ENCODE measurements at regions not wholly inside any gene's neighbourhood (a gene's known extent, or its start where the extent isn't known, plus 50 kb on each side); places are given as distances from the start of the nearest gene placed in this dataset.

- H3K4me3 ChIP-seq (ENCODE audit: low read depth in 1 of 2, low read length in 2 of 2), result no peak overlapping the region
- H3K4me1 ChIP-seq (ENCODE audit: control insufficient read depth in 1 of 2, insufficient read depth in 2 of 2, low read length in 2 of 2), result no peaks in the 10 kb centered on the region
Measured at GRCh38 chr1:106439475-106439874, 617.0 kb upstream of the PRMT6 start.

GRCh38 chr1:106447466-106447865 lies 609.0 kb upstream of the PRMT6 start:
- Histone ChIP-seq H3K4me3 (ENCODE audit: low read depth in 1 of 2, low read length in 2 of 2) (no peak overlapping the region), H3K27ac (ENCODE audit: low read length) (no peak overlapping the region), H3K27me3 (ENCODE audit: low read depth, low read length) (no peaks in the 10 kb centered on the region), H3K36me3 (ENCODE audit: control insufficient read depth in 1 of 2, insufficient read depth in 2 of 2, low read length in 2 of 2) (no peaks in the 10 kb centered on the region), H3K4me1 (ENCODE audit: control insufficient read depth in 1 of 2, insufficient read depth in 2 of 2, low read length in 2 of 2) (no peaks in the 10 kb centered on the region), H3K9me3 (ENCODE audit: control insufficient read depth in 1 of 2, low read length in 2 of 2) (no peaks in the 10 kb centered on the region)

More at GRCh38 chr1:106439475-106439874, 617.0 kb upstream of the PRMT6 start:
- Histone ChIP-seq H3K36me3 (ENCODE audit: control insufficient read depth in 1 of 2, insufficient read depth in 2 of 2, low read length in 2 of 2) (no peaks in the 10 kb centered on the region), H3K9me3 (ENCODE audit: control insufficient read depth in 1 of 2, low read length in 2 of 2) (no peaks in the 10 kb centered on the region), H3K27me3 (ENCODE audit: low read depth, low read length) (no peaks in the 10 kb centered on the region), H3K27ac (ENCODE audit: low read length) (no peak overlapping the region)

GRCh38 chr1:106456832-106457231 lies 599.6 kb upstream of the PRMT6 start:
- H3K27ac ChIP-seq (ENCODE audit: low read length), result no peak overlapping the region
- no peaks in the 10 kb centered on the region for H3K9me3 ChIP-seq (ENCODE audit: control insufficient read depth in 1 of 2, low read length in 2 of 2)
- no peak overlapping the region for H3K4me3 ChIP-seq (ENCODE audit: low read depth in 1 of 2, low read length in 2 of 2)

GRCh38 chr1:106457368-106457767 lies 599.1 kb upstream of the PRMT6 start:
- no peaks in the 10 kb centered on the region for H3K27me3 ChIP-seq (ENCODE audit: low read depth, low read length)
- no peak overlapping the region for H3K27ac ChIP-seq (ENCODE audit: low read length)
- H3K36me3 ChIP-seq (ENCODE audit: control insufficient read depth in 1 of 2, insufficient read depth in 2 of 2, low read length in 2 of 2), result no peaks in the 10 kb centered on the region
- H3K9me3 ChIP-seq (ENCODE audit: control insufficient read depth in 1 of 2, low read length in 2 of 2), result no peaks in the 10 kb centered on the region
- no peaks in the 10 kb centered on the region for H3K4me1 ChIP-seq (ENCODE audit: control insufficient read depth in 1 of 2, insufficient read depth in 2 of 2, low read length in 2 of 2)
- no peak overlapping the region for H3K4me3 ChIP-seq (ENCODE audit: low read depth in 1 of 2, low read length in 2 of 2)

More at GRCh38 chr1:106456832-106457231, 599.6 kb upstream of the PRMT6 start:
- Histone ChIP-seq H3K4me1 (ENCODE audit: control insufficient read depth in 1 of 2, insufficient read depth in 2 of 2, low read length in 2 of 2) (no peaks in the 10 kb centered on the region), H3K36me3 (ENCODE audit: control insufficient read depth in 1 of 2, insufficient read depth in 2 of 2, low read length in 2 of 2) (no peaks in the 10 kb centered on the region), H3K27me3 (ENCODE audit: low read depth, low read length) (no peaks in the 10 kb centered on the region)

GRCh38 chr1:106458866-106459265 lies 597.6 kb upstream of the PRMT6 start:
- Histone ChIP-seq H3K27me3 (ENCODE audit: low read depth, low read length) (no peaks in the 10 kb centered on the region), H3K4me3 (ENCODE audit: low read depth in 1 of 2, low read length in 2 of 2) (no peak overlapping the region), H3K36me3 (ENCODE audit: control insufficient read depth in 1 of 2, insufficient read depth in 2 of 2, low read length in 2 of 2) (no peaks in the 10 kb centered on the region)

GRCh38 chr1:106459418-106459817 lies 597.1 kb upstream of the PRMT6 start:
- H3K4me3 ChIP-seq (ENCODE audit: low read depth in 1 of 2, low read length in 2 of 2), result no peak overlapping the region
- no peaks in the 10 kb centered on the region for H3K36me3 ChIP-seq (ENCODE audit: control insufficient read depth in 1 of 2, insufficient read depth in 2 of 2, low read length in 2 of 2)
- no peaks in the 10 kb centered on the region for H3K27me3 ChIP-seq (ENCODE audit: low read depth, low read length)
- H3K27ac ChIP-seq (ENCODE audit: low read length), result no peak overlapping the region
- no peaks in the 10 kb centered on the region for H3K4me1 ChIP-seq (ENCODE audit: control insufficient read depth in 1 of 2, insufficient read depth in 2 of 2, low read length in 2 of 2)
- no peaks in the 10 kb centered on the region for H3K9me3 ChIP-seq (ENCODE audit: control insufficient read depth in 1 of 2, low read length in 2 of 2)

More at GRCh38 chr1:106458866-106459265, 597.6 kb upstream of the PRMT6 start:
- H3K4me1 ChIP-seq (ENCODE audit: control insufficient read depth in 1 of 2, insufficient read depth in 2 of 2, low read length in 2 of 2), result no peaks in the 10 kb centered on the region
- no peaks in the 10 kb centered on the region for H3K9me3 ChIP-seq (ENCODE audit: control insufficient read depth in 1 of 2, low read length in 2 of 2)
- no peak overlapping the region for H3K27ac ChIP-seq (ENCODE audit: low read length)

GRCh38 chr1:106465666-106466065 lies 590.8 kb upstream of the PRMT6 start:
- no peak overlapping the region for H3K27ac ChIP-seq (ENCODE audit: low read length)
- no peak overlapping the region for H3K4me3 ChIP-seq (ENCODE audit: low read depth in 1 of 2, low read length in 2 of 2)
- no peaks in the 10 kb centered on the region for H3K4me1 ChIP-seq (ENCODE audit: control insufficient read depth in 1 of 2, insufficient read depth in 2 of 2, low read length in 2 of 2)
- no peaks in the 10 kb centered on the region for H3K36me3 ChIP-seq (ENCODE audit: control insufficient read depth in 1 of 2, insufficient read depth in 2 of 2, low read length in 2 of 2)
- H3K9me3 ChIP-seq (ENCODE audit: control insufficient read depth in 1 of 2, low read length in 2 of 2), result peaks cover 0 to 8% of the 10 kb centered on the region in 2 donors
- H3K27me3 ChIP-seq (ENCODE audit: low read depth, low read length), result no peaks in the 10 kb centered on the region

GRCh38 chr1:106480629-106481028 lies 575.8 kb upstream of the PRMT6 start:
- Histone ChIP-seq H3K4me3 (ENCODE audit: low read depth in 1 of 2, low read length in 2 of 2) (no peak overlapping the region), H3K27me3 (ENCODE audit: low read depth, low read length) (no peaks in the 10 kb centered on the region), H3K27ac (ENCODE audit: low read length) (no peak overlapping the region), H3K36me3 (ENCODE audit: control insufficient read depth in 1 of 2, insufficient read depth in 2 of 2, low read length in 2 of 2) (no peaks in the 10 kb centered on the region), H3K9me3 (ENCODE audit: control insufficient read depth in 1 of 2, low read length in 2 of 2) (no peaks in the 10 kb centered on the region), H3K4me1 (ENCODE audit: control insufficient read depth in 1 of 2, insufficient read depth in 2 of 2, low read length in 2 of 2) (no peaks in the 10 kb centered on the region)

- Histone ChIP-seq H3K27me3 (ENCODE audit: low read depth, low read length) (no peaks in the 10 kb centered on the region), H3K4me1 (ENCODE audit: control insufficient read depth in 1 of 2, insufficient read depth in 2 of 2, low read length in 2 of 2) (no peaks in the 10 kb centered on the region), H3K4me3 (ENCODE audit: low read depth in 1 of 2, low read length in 2 of 2) (no peak overlapping the region), H3K36me3 (ENCODE audit: control insufficient read depth in 1 of 2, insufficient read depth in 2 of 2, low read length in 2 of 2) (no peaks in the 10 kb centered on the region), H3K27ac (ENCODE audit: low read length) (no peak overlapping the region), H3K9me3 (ENCODE audit: control insufficient read depth in 1 of 2, low read length in 2 of 2) (peaks cover 0 to 6% of the 10 kb centered on the region in 2 donors)
Measured at GRCh38 chr1:106492880-106493279, 563.6 kb upstream of the PRMT6 start.

GRCh38 chr1:106494646-106495045 lies 561.8 kb upstream of the PRMT6 start:
- H3K36me3 ChIP-seq (ENCODE audit: control insufficient read depth in 1 of 2, insufficient read depth in 2 of 2, low read length in 2 of 2), result no peaks in the 10 kb centered on the region
- no peak overlapping the region for H3K27ac ChIP-seq (ENCODE audit: low read length)
- H3K27me3 ChIP-seq (ENCODE audit: low read depth, low read length), result no peaks in the 10 kb centered on the region
- no peaks in the 10 kb centered on the region for H3K4me1 ChIP-seq (ENCODE audit: control insufficient read depth in 1 of 2, insufficient read depth in 2 of 2, low read length in 2 of 2)
- H3K4me3 ChIP-seq (ENCODE audit: low read depth in 1 of 2, low read length in 2 of 2), result no peak overlapping the region
- H3K9me3 ChIP-seq (ENCODE audit: control insufficient read depth in 1 of 2, low read length in 2 of 2), result no peaks in the 10 kb centered on the region

- no peaks in the 10 kb centered on the region for H3K9me3 ChIP-seq (ENCODE audit: control insufficient read depth in 1 of 2, low read length in 2 of 2)
- no peaks in the 10 kb centered on the region for H3K36me3 ChIP-seq (ENCODE audit: control insufficient read depth in 1 of 2, insufficient read depth in 2 of 2, low read length in 2 of 2)
- H3K4me3 ChIP-seq (ENCODE audit: low read depth in 1 of 2, low read length in 2 of 2), result no peak overlapping the region
- H3K27me3 ChIP-seq (ENCODE audit: low read depth, low read length), result no peaks in the 10 kb centered on the region
- no peak overlapping the region for H3K27ac ChIP-seq (ENCODE audit: low read length)
- no peaks in the 10 kb centered on the region for H3K4me1 ChIP-seq (ENCODE audit: control insufficient read depth in 1 of 2, insufficient read depth in 2 of 2, low read length in 2 of 2)
Measured at GRCh38 chr1:106498238-106498637, 558.2 kb upstream of the PRMT6 start.

- no peaks in the 10 kb centered on the region for H3K27me3 ChIP-seq (ENCODE audit: low read depth, low read length)
- no peaks in the 10 kb centered on the region for H3K36me3 ChIP-seq (ENCODE audit: control insufficient read depth in 1 of 2, insufficient read depth in 2 of 2, low read length in 2 of 2)
- no peak overlapping the region for H3K4me3 ChIP-seq (ENCODE audit: low read depth in 1 of 2, low read length in 2 of 2)
- H3K4me1 ChIP-seq (ENCODE audit: control insufficient read depth in 1 of 2, insufficient read depth in 2 of 2, low read length in 2 of 2), result no peaks in the 10 kb centered on the region
- no peak overlapping the region for H3K27ac ChIP-seq (ENCODE audit: low read length)
- H3K9me3 ChIP-seq (ENCODE audit: control insufficient read depth in 1 of 2, low read length in 2 of 2), result no peaks in the 10 kb centered on the region
Measured at GRCh38 chr1:106502659-106503058, 553.8 kb upstream of the PRMT6 start.
